MM.1S (cell line): ENCODE measurements at regions not wholly inside any gene's neighbourhood (a gene's known extent, or its start where the extent isn't known, plus 50 kb on each side); places are given as distances from the start of the nearest gene placed in this dataset.

ENCODE experiments used
- DNase-seq: peaks from one replicate; pipeline ENCODE4 v3.0.0-alpha.2; 2015
- H2AFZ ChIP-seq: fragments of 300-600 bp; sonication (generic); 2 replicates; pipeline ENCODE4 v1.6.0; 2016; ENCODE audit warnings: antibody characterized with exemption, low read length
- H3F3A ChIP-seq: fragments of 300-600 bp; sonication (generic); 2 replicates; pipeline ENCODE4 v1.6.1; 2016; ENCODE audit warnings: mild to moderate bottlenecking, antibody characterized with exemption, low read length, moderate library complexity, mixed read lengths; ENCODE audit not compliant: insufficient read depth
- H3K27ac ChIP-seq: fragments of 300-600 bp; sonication (generic); 2 replicates; pipeline ENCODE4 v1.5.1; 2016; ENCODE audit warnings: mild to moderate bottlenecking, low read length
- H3K27me3 ChIP-seq: fragments of 300-600 bp; sonication (generic); replicated peaks from 2 replicates; pipeline ENCODE4 v1.6.0; 2016; ENCODE audit warnings: low read length; ENCODE audit not compliant: insufficient read depth
- H3K36me3 ChIP-seq: fragments of 300-600 bp; sonication (generic); replicated peaks from 2 replicates; pipeline ENCODE4 v1.6.1; 2016; ENCODE audit warnings: mild to moderate bottlenecking, low read length, mixed read lengths; ENCODE audit not compliant: insufficient read depth
- H3K4me1 ChIP-seq: fragments of 300-600 bp; sonication (generic); 2 replicates; pipeline ENCODE4 v1.6.1; 2016; ENCODE audit warnings: low read length, mixed read lengths
- H3K4me2 ChIP-seq: fragments of 300-600 bp; sonication (generic); 2 replicates; pipeline ENCODE4 v1.6.0; 2016; ENCODE audit warnings: low read depth, low read length
- H3K4me3 ChIP-seq: fragments of 300-600 bp; sonication (generic); 2 replicates; pipeline ENCODE4 v1.5.1; 2016; ENCODE audit warnings: low read length, mixed read lengths
- H3K79me2 ChIP-seq: fragments of 300-600 bp; sonication (generic); 2 replicates; pipeline ENCODE4 v1.6.1; 2016; ENCODE audit warnings: mixed run types, low read length, mixed read lengths
- H3K9ac ChIP-seq: fragments of 300-600 bp; sonication (generic); 2 replicates; pipeline ENCODE4 v1.6.1; 2016; ENCODE audit warnings: low read length, mixed read lengths
- H3K9me2 ChIP-seq: fragments of 300-600 bp; sonication (generic); replicated peaks from 2 replicates; pipeline ENCODE4 v1.6.1; 2016; ENCODE audit warnings: mild to moderate bottlenecking, low read length, mixed read lengths; ENCODE audit not compliant: insufficient read depth
- H3K9me3 ChIP-seq: fragments of 300-600 bp; sonication (generic); replicated peaks from 2 replicates; pipeline ENCODE4 v1.6.1; 2016; ENCODE audit warnings: mild to moderate bottlenecking, low read length, mixed read lengths; ENCODE audit not compliant: insufficient read depth
- H4K20me1 ChIP-seq: fragments of 300-600 bp; sonication (generic); 2 replicates; pipeline ENCODE4 v1.6.1; 2016; ENCODE audit warnings: mild to moderate bottlenecking, low read length, moderate library complexity, mixed read lengths; ENCODE audit not compliant: insufficient read depth
- EZH2 ChIP-seq: fragments of 300-600 bp; sonication (generic); optimal IDR thresholded peaks from 2 replicates; pipeline ENCODE3; 2017; ENCODE audit warnings: low read depth, mild to moderate bottlenecking, antibody characterized with exemption, low read length, mixed read lengths
- EZH2phosphoT487 ChIP-seq: fragments of 300-600 bp; sonication (generic); IDR thresholded peaks from 2 replicates; pipeline ENCODE4 v1.6.1; 2018; ENCODE audit warnings: antibody characterized with exemption, low read length
- TF ChIP-seq, protein P1 (sequence below): fragments of 300-600 bp; sonication (generic); IDR thresholded peaks from 2 replicates; pipeline ENCODE4 v1.5.1; 2016; ENCODE audit warnings: antibody characterized with exemption, low read length, mixed read lengths

GRCh38 chr1:59078070-59078800, 218.7 kb upstream of the FGGY start:
- Histone ChIP-seq H3K9me3 (no peaks in the 10 kb centered on the region), H3K36me3 (no peaks in the 10 kb centered on the region), H3K4me2 (no peak overlapping the region), H3K9ac (no peak overlapping the region), H3F3A (no peaks in the 10 kb centered on the region), H4K20me1 (no peaks in the 10 kb centered on the region), H2AFZ (no peak overlapping the region), H3K4me3 (no peak overlapping the region), H3K9me2 (no peaks in the 10 kb centered on the region), H3K4me1 (no peaks in the 10 kb centered on the region), H3K27ac (no peak overlapping the region), H3K79me2 (no peaks in the 10 kb centered on the region), H3K27me3 (no peaks in the 10 kb centered on the region)
- no peak for DNase-seq
- TF ChIP-seq EZH2phosphoT487 (no peak), EZH2 (no peak)
- TF ChIP-seq, protein P1, sequence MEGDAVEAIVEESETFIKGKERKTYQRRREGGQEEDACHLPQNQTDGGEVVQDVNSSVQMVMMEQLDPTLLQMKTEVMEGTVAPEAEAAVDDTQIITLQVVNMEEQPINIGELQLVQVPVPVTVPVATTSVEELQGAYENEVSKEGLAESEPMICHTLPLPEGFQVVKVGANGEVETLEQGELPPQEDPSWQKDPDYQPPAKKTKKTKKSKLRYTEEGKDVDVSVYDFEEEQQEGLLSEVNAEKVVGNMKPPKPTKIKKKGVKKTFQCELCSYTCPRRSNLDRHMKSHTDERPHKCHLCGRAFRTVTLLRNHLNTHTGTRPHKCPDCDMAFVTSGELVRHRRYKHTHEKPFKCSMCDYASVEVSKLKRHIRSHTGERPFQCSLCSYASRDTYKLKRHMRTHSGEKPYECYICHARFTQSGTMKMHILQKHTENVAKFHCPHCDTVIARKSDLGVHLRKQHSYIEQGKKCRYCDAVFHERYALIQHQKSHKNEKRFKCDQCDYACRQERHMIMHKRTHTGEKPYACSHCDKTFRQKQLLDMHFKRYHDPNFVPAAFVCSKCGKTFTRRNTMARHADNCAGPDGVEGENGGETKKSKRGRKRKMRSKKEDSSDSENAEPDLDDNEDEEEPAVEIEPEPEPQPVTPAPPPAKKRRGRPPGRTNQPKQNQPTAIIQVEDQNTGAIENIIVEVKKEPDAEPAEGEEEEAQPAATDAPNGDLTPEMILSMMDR = no peak

DNA sequence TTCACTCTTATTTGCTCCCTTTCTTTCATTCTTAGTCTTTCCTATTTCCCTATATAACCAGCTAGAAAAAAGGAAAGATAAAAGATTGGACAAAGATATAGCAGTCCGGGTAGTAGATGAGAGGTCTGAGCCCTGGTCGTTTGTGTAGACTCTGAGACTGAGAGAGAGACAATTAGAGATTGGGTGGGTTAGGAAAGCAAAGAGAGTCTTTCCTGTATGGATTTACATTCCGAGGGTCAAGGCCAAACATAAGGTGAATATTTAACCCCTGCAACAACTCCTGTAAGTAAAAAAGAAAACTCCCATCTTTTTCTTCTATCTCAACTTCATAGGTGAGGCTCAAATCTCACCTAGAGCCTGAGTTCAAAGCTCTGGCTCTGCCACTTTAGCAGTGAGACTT, 218.0 kb upstream of the FGGY start:
- Histone ChIP-seq H3K9me2 (no peaks in the 10 kb centered on the region), H3K79me2 (no peaks in the 10 kb centered on the region), H4K20me1 (no peaks in the 10 kb centered on the region), H3K4me2 (no peak overlapping the region), H3K9me3 (no peaks in the 10 kb centered on the region), H3F3A (no peaks in the 10 kb centered on the region), H3K9ac (no peak overlapping the region), H2AFZ (no peak overlapping the region), H3K27ac (no peak overlapping the region), H3K4me3 (no peak overlapping the region), H3K36me3 (no peaks in the 10 kb centered on the region), H3K4me1 (no peaks in the 10 kb centered on the region), H3K27me3 (no peaks in the 10 kb centered on the region)
- TF ChIP-seq, protein P1 = no peak
- TF ChIP-seq EZH2 (no peak), EZH2phosphoT487 (no peak)
- DNase-seq = no peak

DNA sequence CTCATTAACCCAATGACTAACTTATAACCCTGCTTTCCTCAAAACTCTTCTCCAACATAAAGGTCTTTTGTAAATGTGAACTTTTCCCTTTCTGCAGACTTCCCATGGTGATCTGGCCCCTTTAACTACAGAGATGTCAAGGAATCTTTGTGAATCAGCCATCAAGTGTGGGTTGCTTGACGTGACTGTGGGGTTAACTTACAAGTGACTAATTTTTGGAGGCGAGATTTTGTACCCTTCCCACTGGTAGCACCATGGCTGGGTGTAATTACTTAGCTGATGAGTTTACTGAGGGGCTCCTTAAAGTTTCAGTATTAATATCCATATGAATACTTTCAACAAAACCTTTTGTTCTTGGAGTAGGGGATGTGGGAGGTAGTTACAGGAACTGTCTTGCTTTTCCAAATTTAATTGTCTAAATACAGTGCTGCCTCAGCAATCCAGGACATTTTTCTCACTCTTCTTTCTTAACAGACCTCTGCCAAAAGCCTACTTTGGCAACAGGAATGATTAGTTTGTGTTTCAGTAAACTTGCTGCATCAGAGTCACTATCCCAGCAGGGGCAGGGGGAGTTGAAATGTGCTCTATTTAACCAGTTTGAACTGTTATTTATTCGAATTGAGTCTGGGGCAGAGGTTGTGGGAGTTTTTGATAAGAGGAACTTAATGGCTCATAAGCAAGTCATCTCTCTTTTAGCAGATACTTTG, 217.3 kb upstream of the FGGY start:
- no peaks in the 10 kb centered on the region for H3K9me3 ChIP-seq
- H3K9me2 ChIP-seq = no peaks in the 10 kb centered on the region
- DNase-seq = no peak
- H4K20me1 ChIP-seq = no peaks in the 10 kb centered on the region
- no peaks in the 10 kb centered on the region for H3K4me1 ChIP-seq
- H3K9ac ChIP-seq = no peak overlapping the region
- no peak overlapping the region for H3K4me2 ChIP-seq
- no peaks in the 10 kb centered on the region for H3F3A ChIP-seq
- H3K79me2 ChIP-seq = no peaks in the 10 kb centered on the region
- no peak overlapping the region for H2AFZ ChIP-seq
- H3K27ac ChIP-seq = no peak overlapping the region
- H3K36me3 ChIP-seq = no peaks in the 10 kb centered on the region
- H3K27me3 ChIP-seq = no peaks in the 10 kb centered on the region
- TF ChIP-seq EZH2phosphoT487 (no peak), EZH2 (no peak)
- TF ChIP-seq, protein P1 = no peak
- H3K4me3 ChIP-seq = no peak overlapping the region
